H1 (cell line): ENCODE measurements at regions not wholly inside any gene's neighbourhood (a gene's known extent, or its start where the extent isn't known, plus 50 kb on each side); places are given as distances from the start of the nearest gene placed in this dataset.

Source experiments
- CTCF ChIA-PET: fragments of 300-600 bp; sonication (Branson Sonifier 250); formaldehyde crosslinking; loops from one replicate; lab custom pipeline; 2021; ENCODE audit not compliant: partially characterized antibody; lab: Charles Lee
- POLR2A ChIA-PET: fragments of 300-600 bp; sonication (Branson Sonifier 250); formaldehyde crosslinking; loops from one replicate; lab custom pipeline; 2021; ENCODE audit warnings: inconsistent platforms; ENCODE audit not compliant: partially characterized antibody; lab: Charles Lee
- DNase-seq, 2 experiments: peaks; one replicate each; pipeline versions ENCODE4 v3.0.0 to v3.0.0-alpha.2; 2010 to 2022; ENCODE audit warnings: low spot score in 2 of 2, low read depth in 1 of 2, mixed read lengths in 1 of 2
- FAIRE-seq: peaks from 2 replicates; lab custom pipeline; 2011; peaks lifted over from hg19 to GRCh38; lab: Jason Lieb, UNC
- H2AFZ ChIP-seq: 2 replicates; pipeline ENCODE4 v1.8.1; 2012; ENCODE audit warnings: low read length, inconsistent platforms
- H2AK5ac ChIP-seq: 2 replicates; pipeline ENCODE4 v1.6.1; 2013; ENCODE audit warnings: low read depth, low read length
- H2BK120ac ChIP-seq: replicated peaks from 2 replicates; pipeline ENCODE3; 2013; ENCODE audit warnings: low read depth, low read length, inconsistent platforms
- H2BK12ac ChIP-seq: 2 replicates; pipeline ENCODE4 v1.6.1; 2013; ENCODE audit warnings: low read depth, low read length
- H2BK15ac ChIP-seq: 2 replicates; pipeline ENCODE4 v1.6.1; 2013; ENCODE audit warnings: low read length
- H2BK20ac ChIP-seq: 2 replicates; pipeline ENCODE4 v1.6.1; 2013; ENCODE audit warnings: low read length
- H2BK5ac ChIP-seq: 2 replicates; pipeline ENCODE4 v1.6.1; 2013; ENCODE audit warnings: low read depth, low read length
- H3K14ac ChIP-seq: 2 replicates; pipeline ENCODE4 v1.6.1; 2013; ENCODE audit warnings: inconsistent platforms; ENCODE audit not compliant: insufficient read length
- H3K18ac ChIP-seq: 2 replicates; pipeline ENCODE4 v1.6.1; 2013; ENCODE audit warnings: low read length; ENCODE audit errors: extremely low read depth
- H3K23ac ChIP-seq: 2 replicates; pipeline ENCODE4 v1.6.1; 2013; ENCODE audit warnings: inconsistent platforms; ENCODE audit not compliant: insufficient read length
- H3K23me2 ChIP-seq: 2 replicates; pipeline ENCODE4 v1.6.1; 2013; ENCODE audit warnings: low read depth, low read length
- H3K27ac ChIP-seq: 2 replicates; pipeline ENCODE4 v1.6.1; 2011; ENCODE audit warnings: low read depth, low read length, inconsistent platforms
- H3K27me3 ChIP-seq, 4 experiments: replicated peaks in 1 of 4; 1 replicate in 1 of 4; 2 replicates in 3 of 4; pipeline versions ENCODE4 v1.6.1 to v1.8.1; 2011 to 2013; ENCODE audit warnings: low read length in 3 of 4, mild to moderate bottlenecking in 3 of 4, inconsistent platforms in 2 of 4, mixed read lengths in 2 of 4, moderate library complexity in 1 of 4; ENCODE audit not compliant: control insufficient read depth in 3 of 4, insufficient read depth in 3 of 4; ENCODE audit errors: extremely low read depth in 1 of 4
- H3K36me3 ChIP-seq, 4 experiments: 2 replicates each; pipeline versions ENCODE4 v1.6.1 to v1.8.1; 2011 to 2013; ENCODE audit warnings: mild to moderate bottlenecking in 4 of 4, low read length in 3 of 4, moderate library complexity in 2 of 4, control low read depth in 1 of 4, inconsistent platforms in 1 of 4; ENCODE audit not compliant: insufficient read depth in 4 of 4, control insufficient read depth in 2 of 4
- H3K4ac ChIP-seq: replicated peaks from 2 replicates; pipeline ENCODE3; 2013; ENCODE audit warnings: low read length, low read depth, mixed read lengths, inconsistent platforms; ENCODE audit not compliant: insufficient read length
- H3K4me1 ChIP-seq, 4 experiments: replicated peaks in 1 of 4; 1 replicate in 1 of 4; 2 replicates in 3 of 4; pipeline versions ENCODE4 v1.6.1 to v1.8.1; 2011 to 2013; ENCODE audit warnings: low read length in 3 of 4, inconsistent platforms in 2 of 4, mixed read lengths in 1 of 4; ENCODE audit not compliant: insufficient read depth in 4 of 4, control insufficient read depth in 3 of 4
- H3K4me2 ChIP-seq, 2 experiments: 2 replicates each; pipeline versions ENCODE4 v1.6.1 to v1.8.1; 2011 to 2013; ENCODE audit warnings: low read depth in 2 of 2, low read length in 2 of 2, control low read depth in 1 of 2, inconsistent platforms in 1 of 2, mild to moderate bottlenecking in 1 of 2; ENCODE audit not compliant: insufficient read depth in 1 of 2
- H3K4me3 ChIP-seq, 4 experiments: fragments of 200-600, 300-600 bp in 1 of 4; sonication (generic), shearing (Covaris generic), sonication (Bioruptor Twin) in 1 of 4; 2 replicates each; pipeline versions ENCODE4 v1.5.1 to v1.8.1; 2011 to 2016; ENCODE audit warnings: low read length in 4 of 4, low read depth in 3 of 4, control low read depth in 2 of 4, inconsistent platforms in 2 of 4, mild to moderate bottlenecking in 2 of 4, mixed read lengths in 1 of 4, moderate library complexity in 1 of 4; ENCODE audit not compliant: insufficient read depth in 2 of 4; ENCODE audit errors: extremely low read depth in 1 of 4
- H3K56ac ChIP-seq: replicated peaks from 2 replicates; pipeline ENCODE3; 2013; ENCODE audit warnings: low read depth, mild to moderate bottlenecking, mixed read lengths, low read length, inconsistent platforms; ENCODE audit not compliant: insufficient read length
- H3K79me1 ChIP-seq: 2 replicates; pipeline ENCODE4 v1.6.1; 2013; ENCODE audit warnings: low read depth, low read length, control low read depth
- H3K79me2 ChIP-seq, 2 experiments: 2 replicates each; pipeline versions ENCODE4 v1.6.1 to v1.8.1; 2012 to 2013; ENCODE audit warnings: low read length in 2 of 2, mild to moderate bottlenecking in 2 of 2, inconsistent platforms in 1 of 2; ENCODE audit not compliant: insufficient read depth in 2 of 2, control insufficient read depth in 1 of 2
- H3K9ac ChIP-seq, 4 experiments: replicated peaks in 1 of 4; 1 replicate in 1 of 4; 2 replicates in 3 of 4; pipeline versions ENCODE4 v1.6.1 to v1.8.1; 2011 to 2013; ENCODE audit warnings: low read depth in 3 of 4, low read length in 3 of 4, control low read depth in 2 of 4, mild to moderate bottlenecking in 2 of 4, moderate library complexity in 2 of 4, inconsistent platforms in 1 of 4; ENCODE audit errors: extremely low read depth in 1 of 4
- H3K9me3 ChIP-seq, 2 experiments: 2 replicates each; pipeline versions ENCODE4 v1.6.1 to v1.8.1; 2012 to 2013; ENCODE audit warnings: mild to moderate bottlenecking in 2 of 2, moderate library complexity in 2 of 2, control low read depth in 1 of 2, inconsistent platforms in 1 of 2, low read depth in 1 of 2, low read length in 1 of 2, mixed read lengths in 1 of 2; ENCODE audit not compliant: insufficient read depth in 2 of 2
- H4K20me1 ChIP-seq, 2 experiments: replicated peaks in 1 of 2; 2 replicates each; pipeline versions ENCODE3 to v1.8.1; 2011 to 2013; ENCODE audit warnings: inconsistent platforms in 2 of 2, low read length in 2 of 2, mild to moderate bottlenecking in 1 of 2; ENCODE audit not compliant: insufficient read depth in 2 of 2, control insufficient read depth in 1 of 2
- H4K5ac ChIP-seq: 2 replicates; pipeline ENCODE4 v1.6.1; 2013; ENCODE audit warnings: low read length, low read depth, mixed read lengths, inconsistent platforms; ENCODE audit not compliant: insufficient read length
- H4K8ac ChIP-seq: 2 replicates; pipeline ENCODE4 v1.8.0; 2013; ENCODE audit warnings: mild to moderate bottlenecking, moderate library complexity, low read length, inconsistent platforms; ENCODE audit not compliant: insufficient read depth; ENCODE audit errors: extremely low read depth
- H4K91ac ChIP-seq: replicated peaks from 2 replicates; pipeline ENCODE3; 2013; ENCODE audit warnings: low read length, mixed read lengths, inconsistent platforms; ENCODE audit not compliant: insufficient read length
- GTF2F1 ChIP-seq: IDR thresholded peaks from 2 replicates; pipeline ENCODE4 v1.6.1; 2012; ENCODE audit warnings: low read depth, low read length, improper control_type of control experiment, borderline replicate concordance
- TBP ChIP-seq: IDR thresholded peaks from 2 replicates; pipeline ENCODE4 v1.6.1; 2011; ENCODE audit warnings: low read depth, low read length, improper control_type of control experiment
- WGBS, 2 experiments: shearing (Covaris generic) in 1 of 2; methylation state at CpG; one replicate each; pipeline versions ENCODE4 v1.1.6 to v1.1.7; 2013 to 2015; ENCODE audit warnings: low lambda C conversion rate in 2 of 2, mixed read lengths in 2 of 2, inconsistent platforms in 1 of 2, low coverage in 1 of 2, missing lambda C conversion rate in 1 of 2; ENCODE audit not compliant: insufficient replicate concordance in 2 of 2, insufficient coverage in 1 of 2, insufficient read length in 1 of 2; ENCODE audit errors: extremely low coverage in 1 of 2, missing lambda C conversion rate in 1 of 2; 5-methylcytosine and 5-hydroxymethylcytosine counted together

DNA sequence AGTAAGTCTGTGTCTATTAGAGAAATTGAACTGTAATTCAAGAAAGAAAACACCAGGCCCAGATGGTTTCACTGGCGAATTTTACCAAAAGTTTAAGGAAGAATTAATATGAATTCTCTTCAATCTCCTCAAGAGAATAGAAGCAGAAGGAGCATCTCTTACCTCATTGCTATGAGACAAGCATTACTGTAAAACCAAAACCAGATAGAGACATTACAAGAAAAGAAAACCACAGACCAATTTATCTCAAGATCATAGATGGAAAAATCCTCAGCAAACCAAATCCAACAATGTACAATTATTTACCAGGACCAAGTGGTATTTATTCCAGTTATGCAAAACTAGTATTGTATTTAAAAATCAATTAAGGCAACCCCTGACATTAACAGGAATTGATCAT, 160.6 kb downstream of the LIPI start:
- no peaks in the 10 kb centered on the region for H3K4me1 ChIP-seq
- H4K91ac ChIP-seq: no peak overlapping the region
- H4K5ac ChIP-seq: no peak overlapping the region
- H2BK5ac ChIP-seq: no peak overlapping the region
- H3K23ac ChIP-seq: no peak overlapping the region
- H3K23me2 ChIP-seq: no peaks in the 10 kb centered on the region
- DNase-seq (no peak), FAIRE-seq (no peak)
- no peaks in the 10 kb centered on the region; the same call in 1 of the 2 replicates for H3K79me1 ChIP-seq
- ChIA-PET POLR2A (no interaction called here), CTCF (no interaction called here)
- no peak overlapping the region for H2BK15ac ChIP-seq
- H3K9ac ChIP-seq: no peak overlapping the region
- WGBS, 2 experiments: 94% methylated on average over 1 of the region's 1 CpG; no CpG with 5 or more reads in 1 of the 2 experiments
- no peaks in the 10 kb centered on the region for H3K27me3 ChIP-seq
- no peak overlapping the region for H2AFZ ChIP-seq
- H3K18ac ChIP-seq: no peak overlapping the region
- H3K36me3 ChIP-seq: no peaks in the 10 kb centered on the region
- H3K27ac ChIP-seq: no peak overlapping the region
- no peak overlapping the region for H2BK20ac ChIP-seq
- H2BK12ac ChIP-seq: no peak overlapping the region
- H3K4me2 ChIP-seq: no peak overlapping the region
- H2BK120ac ChIP-seq: no peak overlapping the region
- H3K14ac ChIP-seq: no peak overlapping the region
- no peak overlapping the region for H3K4ac ChIP-seq
- H4K8ac ChIP-seq: no peak overlapping the region
- no peak overlapping the region for H3K56ac ChIP-seq
- H4K20me1 ChIP-seq: peaks cover 2 to 7% of the 10 kb centered on the region in 2 experiments
- no peak overlapping the region for H3K4me3 ChIP-seq
- no peak overlapping the region for H2AK5ac ChIP-seq
- no peaks in the 10 kb centered on the region for H3K9me3 ChIP-seq
- peaks cover 0 to 56% of the 10 kb centered on the region in 2 experiments; a peak in 2 of 4 replicates for H3K79me2 ChIP-seq
- TF ChIP-seq TBP: no peak
- TF ChIP-seq GTF2F1: no peak
